HCT116 (cell line): ENCODE measurements at regions not wholly inside any gene's neighbourhood (a gene's known extent, or its start where the extent isn't known, plus 50 kb on each side); places are given as distances from the start of the nearest gene placed in this dataset.

ENCODE experiments used
- ATAC-seq: fragments of 200-7000 bp; cut with Tn5 transposase; 2 replicates; pipeline ENCODE4 v1.9.1; 2020; ENCODE audit warnings: mild to moderate bottlenecking, moderate library complexity
- BruUV-seq: library from RNA; stranded (reverse); fragments of 400-500 nt; replicated peaks from 2 replicates; lab custom pipeline; 2021; lab: Mats Ljungman, UMichigan
- CTCF ChIA-PET: fragments of 300-600 bp; sonication (Branson Sonifier 250); formaldehyde crosslinking; loops from one replicate; lab custom pipeline; 2021; ENCODE audit warnings: antibody characterized with exemption; lab: Charles Lee
- POLR2A ChIA-PET: fragments of 300-600, 350-600 bp; sonication (Branson Sonifier 250); formaldehyde crosslinking; loops from one replicate; lab custom pipeline; 2021; ENCODE audit warnings: antibody characterized with exemption; lab: Charles Lee
- RAD21 ChIA-PET, 2 experiments: fragments of 300-600 bp; sonication (Branson Sonifier 250); formaldehyde crosslinking; loops; one replicate each; lab custom pipeline; 2023; ENCODE audit warnings: low total read pairs in 2 of 2; ENCODE audit not compliant: uncharacterized antibody in 2 of 2, unreplicated experiment in 2 of 2, low non-redundant PET in 1 of 2; lab: Charles Lee
- DNase-seq: peaks from one replicate; pipeline ENCODE4 v3.0.0-alpha.2; 2010; ENCODE audit warnings: low read depth, low spot score
- H2AFZ ChIP-seq: fragments of 200-600 bp; shearing (Covaris generic), sonication (generic); 2 replicates; pipeline ENCODE4 v1.6.1; 2017; ENCODE audit warnings: low read depth, mixed run types, mixed read lengths, antibody characterized with exemption, low read length; ENCODE audit not compliant: poor library complexity, severe bottlenecking
- H3K27ac ChIP-seq: 2 replicates; pipeline ENCODE4 v1.5.1; 2012; ENCODE audit warnings: low read depth, low read length
- H3K27me3 ChIP-seq: fragments of 200-600 bp; sonication (generic); 2 replicates; pipeline ENCODE4 v1.6.1; 2016; ENCODE audit warnings: mixed run types, low read length, mixed read lengths; ENCODE audit not compliant: insufficient read depth
- H3K36me3 ChIP-seq, 2 experiments: fragments of 200-500 bp in 1 of 2; fragments of 200-600 bp in 1 of 2; sonication (Bioruptor generic) in 1 of 2; sonication (generic) in 1 of 2; 2 replicates each; pipeline versions ENCODE4 v1.5.1 to v1.6.1; 2014 to 2016; ENCODE audit warnings: low read length in 2 of 2, inconsistent platforms in 1 of 2, mixed read lengths in 1 of 2, mixed run types in 1 of 2; ENCODE audit not compliant: insufficient read depth in 2 of 2, control insufficient read depth in 1 of 2
- H3K4me1 ChIP-seq, 2 experiments: fragments of 200-600 bp in 1 of 2; sonication (generic) in 1 of 2; 2 replicates each; pipeline versions ENCODE4 v1.5.1 to v1.6.1; 2012 to 2017; ENCODE audit warnings: low read length in 2 of 2, inconsistent platforms in 1 of 2, mild to moderate bottlenecking in 1 of 2, mixed read lengths in 1 of 2, mixed run types in 1 of 2, moderate library complexity in 1 of 2; ENCODE audit not compliant: insufficient read depth in 2 of 2, control insufficient read depth in 1 of 2
- H3K4me2 ChIP-seq: fragments of 200-600 bp; sonication (generic); 2 replicates; pipeline ENCODE4 v1.6.1; 2017; ENCODE audit warnings: mixed run types, low read length, mixed read lengths
- H3K4me3 ChIP-seq, 2 experiments: fragments of 200-600 bp in 1 of 2; sonication (generic) in 1 of 2; replicated peaks in 1 of 2; 2 replicates each; pipeline ENCODE4 v1.5.1; 2011 to 2016; ENCODE audit warnings: low read length in 2 of 2, control low read depth in 1 of 2, low read depth in 1 of 2, mild to moderate bottlenecking in 1 of 2, mixed read lengths in 1 of 2, mixed run types in 1 of 2
- H3K79me2 ChIP-seq: fragments of 200-600 bp; sonication (generic); 2 replicates; pipeline ENCODE4 v1.6.1; 2017; ENCODE audit warnings: mild to moderate bottlenecking, mixed run types, low read length, moderate library complexity, mixed read lengths; ENCODE audit not compliant: insufficient read depth
- H3K9ac ChIP-seq: fragments of 200-600 bp; sonication (generic); 2 replicates; pipeline ENCODE4 v1.6.1; 2016; ENCODE audit warnings: low read length, mixed read lengths
- H3K9me2 ChIP-seq: fragments of 200-600 bp; sonication (generic), shearing (Covaris generic); 2 replicates; pipeline ENCODE4 v1.6.1; 2017; ENCODE audit warnings: mixed run types, mild to moderate bottlenecking, moderate library complexity; ENCODE audit not compliant: insufficient read depth
- H3K9me3 ChIP-seq, 2 experiments: fragments of 200-500 bp in 1 of 2; fragments of 200-600 bp in 1 of 2; sonication (Bioruptor generic) in 1 of 2; sonication (generic) in 1 of 2; 2 replicates each; pipeline ENCODE4 v1.6.1; 2014 to 2017; ENCODE audit warnings: low read length in 2 of 2, mixed read lengths in 2 of 2, inconsistent platforms in 1 of 2, low read depth in 1 of 2, mild to moderate bottlenecking in 1 of 2, mixed run types in 1 of 2, moderate library complexity in 1 of 2; ENCODE audit not compliant: control insufficient read depth in 1 of 2, insufficient read depth in 1 of 2
- H4K20me1 ChIP-seq: fragments of 200-600 bp; sonication (generic), shearing (Covaris generic); 2 replicates; pipeline ENCODE4 v1.6.1; 2017; ENCODE audit warnings: mixed run types, mild to moderate bottlenecking, moderate library complexity; ENCODE audit not compliant: insufficient read depth
- CBX3 ChIP-seq: IDR thresholded peaks from 2 replicates; pipeline ENCODE4 v1.6.1; 2012; ENCODE audit warnings: low read depth
- CEBPB ChIP-seq: IDR thresholded peaks from 2 replicates; pipeline ENCODE4 v1.6.1; 2012; ENCODE audit warnings: low read depth
- EGR1 ChIP-seq: IDR thresholded peaks from 2 replicates; pipeline ENCODE4 v1.6.1; 2012; ENCODE audit warnings: low read depth
- ELF1 ChIP-seq: IDR thresholded peaks from 2 replicates; pipeline ENCODE4 v1.6.1; 2012; ENCODE audit warnings: low read depth, borderline replicate concordance
- EZH2 ChIP-seq: fragments of 200-600 bp; sonication (generic); IDR thresholded peaks from 2 replicates; pipeline ENCODE4 v1.6.1; 2017; ENCODE audit warnings: antibody characterized with exemption, mixed run types
- EZH2phosphoT487 ChIP-seq: fragments of 200-600 bp; IDR thresholded peaks from 2 replicates; pipeline ENCODE4 v1.6.1; 2018; ENCODE audit warnings: antibody characterized with exemption, borderline replicate concordance
- FOSL1 ChIP-seq: IDR thresholded peaks from 2 replicates; pipeline ENCODE4 v1.6.1; 2012; ENCODE audit warnings: low read depth
- JUND ChIP-seq: IDR thresholded peaks from 2 replicates; pipeline ENCODE4 v1.6.1; 2012
- POLR2A ChIP-seq: IDR thresholded peaks from 2 replicates; pipeline ENCODE4 v1.7.0; 2011; ENCODE audit warnings: borderline replicate concordance; ENCODE audit not compliant: insufficient read depth, insufficient read length; ENCODE audit errors: extremely low read depth
- POLR2AphosphoS5 ChIP-seq: IDR thresholded peaks from 2 replicates; pipeline ENCODE4 v1.6.1; 2011; ENCODE audit warnings: mild to moderate bottlenecking, low read depth, low read length, moderate library complexity
- SIN3A ChIP-seq: IDR thresholded peaks from 2 replicates; pipeline ENCODE4 v1.6.1; 2012; ENCODE audit warnings: low read depth
- SP1 ChIP-seq: IDR thresholded peaks from 2 replicates; pipeline ENCODE4 v1.6.1; 2012; ENCODE audit warnings: low read depth
- SRF ChIP-seq: IDR thresholded peaks from 2 replicates; pipeline ENCODE4 v1.6.1; 2012; ENCODE audit warnings: low read depth
- TCF7L2 ChIP-seq: IDR thresholded peaks from 2 replicates; pipeline ENCODE4 v1.7.0; 2011; ENCODE audit warnings: borderline replicate concordance, inconsistent platforms; ENCODE audit not compliant: insufficient read depth, insufficient read length; ENCODE audit errors: extremely low read depth
- ZNF274 ChIP-seq: fragments of 200-500 bp; sonication (Bioruptor generic); IDR thresholded peaks from 2 replicates; pipeline ENCODE4 v1.6.1; 2014; ENCODE audit warnings: mild to moderate bottlenecking, low read depth, low read length, inconsistent platforms
- intact Hi-C: fragments of 100-400 bp; cut with micrococcal nuclease; formaldehyde crosslinking; loops from 2 replicates; pipeline ENCODE4 v1.10.0; 2022
- TF ChIP-seq, protein P1 (sequence below): IDR thresholded peaks from 2 replicates; pipeline ENCODE4 v1.6.1; 2012
- TF ChIP-seq, protein P2 (sequence below): IDR thresholded peaks from 2 replicates; pipeline ENCODE4 v1.6.1; 2012
- TF ChIP-seq, protein P3 (sequence below): IDR thresholded peaks from 2 replicates; pipeline ENCODE4 v1.6.1; 2012; ENCODE audit warnings: low read depth
- TF ChIP-seq, protein P4 (sequence below): IDR thresholded peaks from 2 replicates; pipeline ENCODE4 v1.6.1; 2011; ENCODE audit warnings: mild to moderate bottlenecking, low read length, moderate library complexity; ENCODE audit not compliant: insufficient replicate concordance; ENCODE audit errors: extremely low read depth
- TF ChIP-seq, protein P5 (sequence below), 3 experiments: fragments of 200-600 bp in 1 of 3; sonication (generic) in 1 of 3; IDR thresholded peaks in 2 of 3; conservative IDR thresholded peaks in 1 of 3; 2 replicates each; pipeline ENCODE4 v1.5.1; 2012 to 2017; ENCODE audit warnings: low read depth in 2 of 3, low read length in 2 of 3, antibody characterized with exemption in 1 of 3, borderline replicate concordance in 1 of 3, control low read depth in 1 of 3, mild to moderate bottlenecking in 1 of 3, mixed read lengths in 1 of 3, mixed run types in 1 of 3, moderate library complexity in 1 of 3; ENCODE audit not compliant: insufficient read depth in 1 of 3

DNA sequence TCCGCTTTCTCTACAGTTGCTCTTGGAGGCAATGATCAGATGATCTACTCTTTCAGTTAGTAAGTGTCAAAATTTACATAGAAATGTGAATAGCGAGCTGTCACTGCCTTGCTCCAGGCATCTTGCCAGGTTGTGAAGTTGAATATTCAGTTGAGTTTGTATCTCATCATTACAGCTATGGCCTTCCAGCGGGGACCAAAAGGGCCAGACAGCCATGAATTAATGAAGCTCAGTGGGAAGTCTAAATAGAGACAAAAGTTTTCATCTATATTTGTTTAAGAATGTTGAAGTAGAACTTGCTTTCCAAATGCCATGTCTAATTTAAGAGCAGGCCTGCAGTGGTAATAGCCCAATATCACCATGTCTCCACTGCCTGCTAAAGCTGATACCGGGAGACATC, 387.8 kb downstream of the FLRT2 start:
- RAD21 ChIA-PET, result no interaction called here
- Histone ChIP-seq H3K36me3 (no peaks in the 10 kb centered on the region), H3K4me1 (no peaks in the 10 kb centered on the region), H3K27me3 (no peaks in the 10 kb centered on the region), H2AFZ (no peak overlapping the region), H3K79me2 (no peaks in the 10 kb centered on the region), H3K9me3 (peaks cover 13 to 26% of the 10 kb centered on the region in 2 experiments; a peak in 2 of 4 replicates), H4K20me1 (no peaks in the 10 kb centered on the region), H3K4me2 (no peak overlapping the region), H3K27ac (no peak overlapping the region), H3K9me2 (no peaks in the 10 kb centered on the region), H3K9ac (no peak overlapping the region), H3K4me3 (no peak overlapping the region)
- ATAC-seq (no peak), DNase-seq (no peak)
- intact Hi-C loops, result no loop called here
- BruUV-seq, result no TSS peak
- TF ChIP-seq FOSL1, result no peak
- no peak for TF ChIP-seq JUND
- no peak for TF ChIP-seq TCF7L2
- TF ChIP-seq, protein P1, sequence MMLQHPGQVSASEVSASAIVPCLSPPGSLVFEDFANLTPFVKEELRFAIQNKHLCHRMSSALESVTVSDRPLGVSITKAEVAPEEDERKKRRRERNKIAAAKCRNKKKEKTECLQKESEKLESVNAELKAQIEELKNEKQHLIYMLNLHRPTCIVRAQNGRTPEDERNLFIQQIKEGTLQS, result no peak
- no peak for TF ChIP-seq ELF1
- TF ChIP-seq SIN3A, result no peak
- TF ChIP-seq, protein P2, sequence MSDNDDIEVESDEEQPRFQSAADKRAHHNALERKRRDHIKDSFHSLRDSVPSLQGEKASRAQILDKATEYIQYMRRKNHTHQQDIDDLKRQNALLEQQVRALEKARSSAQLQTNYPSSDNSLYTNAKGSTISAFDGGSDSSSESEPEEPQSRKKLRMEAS, result no peak
- no peak for TF ChIP-seq EZH2
- TF ChIP-seq, protein P3, sequence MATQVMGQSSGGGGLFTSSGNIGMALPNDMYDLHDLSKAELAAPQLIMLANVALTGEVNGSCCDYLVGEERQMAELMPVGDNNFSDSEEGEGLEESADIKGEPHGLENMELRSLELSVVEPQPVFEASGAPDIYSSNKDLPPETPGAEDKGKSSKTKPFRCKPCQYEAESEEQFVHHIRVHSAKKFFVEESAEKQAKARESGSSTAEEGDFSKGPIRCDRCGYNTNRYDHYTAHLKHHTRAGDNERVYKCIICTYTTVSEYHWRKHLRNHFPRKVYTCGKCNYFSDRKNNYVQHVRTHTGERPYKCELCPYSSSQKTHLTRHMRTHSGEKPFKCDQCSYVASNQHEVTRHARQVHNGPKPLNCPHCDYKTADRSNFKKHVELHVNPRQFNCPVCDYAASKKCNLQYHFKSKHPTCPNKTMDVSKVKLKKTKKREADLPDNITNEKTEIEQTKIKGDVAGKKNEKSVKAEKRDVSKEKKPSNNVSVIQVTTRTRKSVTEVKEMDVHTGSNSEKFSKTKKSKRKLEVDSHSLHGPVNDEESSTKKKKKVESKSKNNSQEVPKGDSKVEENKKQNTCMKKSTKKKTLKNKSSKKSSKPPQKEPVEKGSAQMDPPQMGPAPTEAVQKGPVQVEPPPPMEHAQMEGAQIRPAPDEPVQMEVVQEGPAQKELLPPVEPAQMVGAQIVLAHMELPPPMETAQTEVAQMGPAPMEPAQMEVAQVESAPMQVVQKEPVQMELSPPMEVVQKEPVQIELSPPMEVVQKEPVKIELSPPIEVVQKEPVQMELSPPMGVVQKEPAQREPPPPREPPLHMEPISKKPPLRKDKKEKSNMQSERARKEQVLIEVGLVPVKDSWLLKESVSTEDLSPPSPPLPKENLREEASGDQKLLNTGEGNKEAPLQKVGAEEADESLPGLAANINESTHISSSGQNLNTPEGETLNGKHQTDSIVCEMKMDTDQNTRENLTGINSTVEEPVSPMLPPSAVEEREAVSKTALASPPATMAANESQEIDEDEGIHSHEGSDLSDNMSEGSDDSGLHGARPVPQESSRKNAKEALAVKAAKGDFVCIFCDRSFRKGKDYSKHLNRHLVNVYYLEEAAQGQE, result no peak
- no peak for TF ChIP-seq SRF
- TF ChIP-seq SP1, result no peak
- TF ChIP-seq, protein P4, sequence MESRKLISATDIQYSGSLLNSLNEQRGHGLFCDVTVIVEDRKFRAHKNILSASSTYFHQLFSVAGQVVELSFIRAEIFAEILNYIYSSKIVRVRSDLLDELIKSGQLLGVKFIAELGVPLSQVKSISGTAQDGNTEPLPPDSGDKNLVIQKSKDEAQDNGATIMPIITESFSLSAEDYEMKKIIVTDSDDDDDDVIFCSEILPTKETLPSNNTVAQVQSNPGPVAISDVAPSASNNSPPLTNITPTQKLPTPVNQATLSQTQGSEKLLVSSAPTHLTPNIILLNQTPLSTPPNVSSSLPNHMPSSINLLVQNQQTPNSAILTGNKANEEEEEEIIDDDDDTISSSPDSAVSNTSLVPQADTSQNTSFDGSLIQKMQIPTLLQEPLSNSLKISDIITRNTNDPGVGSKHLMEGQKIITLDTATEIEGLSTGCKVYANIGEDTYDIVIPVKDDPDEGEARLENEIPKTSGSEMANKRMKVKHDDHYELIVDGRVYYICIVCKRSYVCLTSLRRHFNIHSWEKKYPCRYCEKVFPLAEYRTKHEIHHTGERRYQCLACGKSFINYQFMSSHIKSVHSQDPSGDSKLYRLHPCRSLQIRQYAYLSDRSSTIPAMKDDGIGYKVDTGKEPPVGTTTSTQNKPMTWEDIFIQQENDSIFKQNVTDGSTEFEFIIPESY, result no peak
- no peak for TF ChIP-seq POLR2A
- TF ChIP-seq, protein P5, sequence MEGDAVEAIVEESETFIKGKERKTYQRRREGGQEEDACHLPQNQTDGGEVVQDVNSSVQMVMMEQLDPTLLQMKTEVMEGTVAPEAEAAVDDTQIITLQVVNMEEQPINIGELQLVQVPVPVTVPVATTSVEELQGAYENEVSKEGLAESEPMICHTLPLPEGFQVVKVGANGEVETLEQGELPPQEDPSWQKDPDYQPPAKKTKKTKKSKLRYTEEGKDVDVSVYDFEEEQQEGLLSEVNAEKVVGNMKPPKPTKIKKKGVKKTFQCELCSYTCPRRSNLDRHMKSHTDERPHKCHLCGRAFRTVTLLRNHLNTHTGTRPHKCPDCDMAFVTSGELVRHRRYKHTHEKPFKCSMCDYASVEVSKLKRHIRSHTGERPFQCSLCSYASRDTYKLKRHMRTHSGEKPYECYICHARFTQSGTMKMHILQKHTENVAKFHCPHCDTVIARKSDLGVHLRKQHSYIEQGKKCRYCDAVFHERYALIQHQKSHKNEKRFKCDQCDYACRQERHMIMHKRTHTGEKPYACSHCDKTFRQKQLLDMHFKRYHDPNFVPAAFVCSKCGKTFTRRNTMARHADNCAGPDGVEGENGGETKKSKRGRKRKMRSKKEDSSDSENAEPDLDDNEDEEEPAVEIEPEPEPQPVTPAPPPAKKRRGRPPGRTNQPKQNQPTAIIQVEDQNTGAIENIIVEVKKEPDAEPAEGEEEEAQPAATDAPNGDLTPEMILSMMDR (IDR thresholded peaks at IDR 0.05 in 2 of 3, conservative IDR thresholded peaks at IDR 0.05 in 1 of 3; ENCODE audit: borderline replicate concordance in 1 of 3, insufficient read depth in 1 of 3, low read depth in 2 of 3, low read length in 2 of 3), result no peak
- no peak for TF ChIP-seq POLR2AphosphoS5
- TF ChIP-seq CBX3, result no peak
- no peak for TF ChIP-seq EZH2phosphoT487
- no peak for TF ChIP-seq ZNF274
- no peak for TF ChIP-seq CEBPB
- TF ChIP-seq EGR1, result no peak
- POLR2A ChIA-PET, result no interaction called here
- CTCF ChIA-PET, result no interaction called here
